DMS114 treated with DMSO at 0.1 percent for 48 hours (cell line): ENCODE measurements at regions not wholly inside any gene's neighbourhood (a gene's known extent, or its start where the extent isn't known, plus 50 kb on each side); places are given as distances from the start of the nearest gene placed in this dataset.

Experiments used
- DNase-seq: peaks from one replicate; lab custom pipeline; 2025; ENCODE audit not compliant: unreplicated experiment; lab: John Stamatoyannopoulos, UW

DNA sequence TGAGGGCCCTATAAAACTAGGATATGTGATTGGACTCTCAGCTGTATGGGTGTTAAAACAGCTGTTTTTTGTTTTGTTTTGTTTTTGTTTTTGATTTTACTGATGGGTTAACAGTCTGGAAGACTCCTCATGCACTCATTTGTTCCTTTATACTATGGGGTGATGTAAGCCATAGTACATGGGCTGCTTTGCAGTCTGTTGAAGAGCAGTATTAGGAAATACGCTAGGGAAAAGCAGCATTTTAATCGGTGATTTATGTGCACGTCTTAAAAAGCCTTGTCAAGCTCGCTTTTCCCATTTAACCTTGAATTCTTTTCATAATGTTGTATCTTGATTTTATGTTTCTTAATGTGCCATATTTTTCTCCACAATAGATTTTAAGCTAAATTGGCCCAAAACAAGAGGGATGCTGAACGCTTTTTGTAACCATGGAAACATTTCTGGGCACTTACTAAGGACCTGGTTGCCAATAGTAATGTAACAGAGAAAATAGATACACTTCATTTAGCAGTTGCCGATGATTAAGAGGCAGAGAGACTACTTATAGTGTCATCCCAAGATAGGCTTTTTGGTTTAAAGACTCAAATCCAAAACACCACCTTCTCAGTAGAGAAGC, 244.0 kb downstream of the SNAPC1 start:
- DNase-seq: no peak

DNA sequence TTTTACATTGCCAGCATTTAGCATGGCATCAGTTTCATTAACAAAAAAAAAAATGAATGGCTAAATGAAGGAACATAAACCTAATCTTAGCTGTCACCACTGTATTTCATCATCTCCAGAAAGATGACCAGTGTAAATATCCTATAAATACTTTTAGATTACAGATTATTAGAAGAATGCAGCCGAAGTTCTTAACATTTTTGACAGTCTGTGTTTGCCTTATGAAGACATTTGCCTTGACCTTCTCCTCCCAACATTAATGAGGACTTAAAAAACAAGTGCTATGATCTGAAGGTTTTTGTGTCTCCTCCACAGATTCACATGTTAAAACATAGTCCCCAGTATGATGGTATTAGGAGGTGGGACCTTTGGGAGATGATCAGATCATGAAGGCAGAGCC, 253.0 kb downstream of the SNAPC1 start:
- DNase-seq: no peak

DNA sequence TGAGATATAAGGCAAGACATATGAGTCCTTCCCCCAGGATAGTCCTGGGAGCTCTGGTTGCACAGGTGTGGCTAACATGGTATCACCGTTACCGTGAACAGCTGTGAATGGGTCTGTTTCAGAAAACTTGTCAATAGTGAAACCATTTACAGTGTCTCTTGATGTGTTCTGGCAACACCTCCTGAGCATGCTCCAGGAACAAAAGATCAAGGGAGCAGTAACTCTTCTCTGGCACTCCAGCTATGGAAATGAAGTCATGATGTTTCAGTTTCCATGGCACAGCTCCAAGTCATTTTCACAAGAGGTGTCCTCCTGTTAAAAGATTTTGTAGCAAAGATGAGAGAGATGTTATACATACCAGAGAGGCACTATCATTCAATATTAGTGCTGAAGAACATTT, 253.7 kb downstream of the SNAPC1 start:
- no peak for DNase-seq

- DNase-seq: no peak
Measured at GRCh38 chr14:62017651-62018230, 255.5 kb downstream of the SNAPC1 start.

DNA sequence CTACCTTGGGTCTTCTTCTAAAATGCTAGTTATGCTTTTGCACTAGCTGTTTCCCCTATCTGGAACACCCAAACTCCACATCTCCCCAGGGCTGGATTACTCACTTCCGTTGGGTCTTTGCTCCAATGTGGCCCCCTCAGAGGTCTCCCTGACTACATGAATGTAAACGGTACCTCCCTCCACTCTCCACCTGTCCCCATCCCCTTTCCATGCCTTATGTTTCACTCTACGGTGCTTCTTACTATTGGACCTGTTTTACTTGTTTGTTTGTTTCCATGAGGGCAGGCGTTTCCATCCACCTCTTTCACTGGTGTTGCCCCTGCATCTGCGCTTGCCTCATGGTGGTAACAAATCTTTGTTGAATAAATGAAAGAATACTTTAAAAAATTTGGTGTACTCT, 256.4 kb downstream of the SNAPC1 start:
- DNase-seq: no peak

DNA sequence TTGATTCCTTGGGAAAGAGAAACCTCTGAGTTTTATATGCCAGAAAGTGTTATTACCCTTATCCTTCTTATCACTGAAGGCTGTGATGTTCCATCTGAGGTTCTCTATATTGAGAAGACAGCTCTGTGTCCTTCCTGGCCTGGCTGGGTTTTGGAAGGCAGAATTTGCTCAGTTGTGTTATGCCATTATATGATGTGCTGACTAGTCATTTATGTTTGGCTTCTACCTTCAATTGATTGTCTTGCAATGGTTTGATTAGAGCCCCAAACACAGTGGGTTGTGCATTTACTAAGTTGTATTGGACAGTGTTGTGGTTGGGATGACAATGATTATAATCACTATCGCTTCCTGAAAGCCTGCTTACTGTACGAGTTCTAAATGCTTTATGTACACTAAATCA, 265.7 kb downstream of the SNAPC1 start:
- DNase-seq: no peak

- DNase-seq: no peak
Measured at GRCh38 chr14:62029569-62029924, 267.3 kb downstream of the SNAPC1 start.

DNA sequence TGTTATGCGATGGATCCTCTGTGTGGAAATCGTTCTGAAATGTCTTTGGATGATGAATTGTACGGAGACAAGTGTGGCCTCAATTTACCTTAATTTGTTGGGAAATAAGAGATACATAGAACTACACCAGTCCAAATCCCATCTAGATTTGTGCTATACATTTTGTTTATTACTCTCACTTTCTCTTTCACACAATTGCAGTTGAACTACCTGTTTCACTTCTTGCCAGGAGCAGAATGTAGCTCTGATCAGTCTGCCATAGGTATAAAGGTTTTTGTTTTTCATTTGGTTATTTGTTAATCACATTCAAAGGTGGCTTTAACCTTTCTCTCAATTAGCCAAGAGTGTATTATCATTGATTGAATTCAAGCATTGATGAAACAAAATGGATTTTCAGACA, 268.2 kb downstream of the SNAPC1 start:
- no peak for DNase-seq

DNA sequence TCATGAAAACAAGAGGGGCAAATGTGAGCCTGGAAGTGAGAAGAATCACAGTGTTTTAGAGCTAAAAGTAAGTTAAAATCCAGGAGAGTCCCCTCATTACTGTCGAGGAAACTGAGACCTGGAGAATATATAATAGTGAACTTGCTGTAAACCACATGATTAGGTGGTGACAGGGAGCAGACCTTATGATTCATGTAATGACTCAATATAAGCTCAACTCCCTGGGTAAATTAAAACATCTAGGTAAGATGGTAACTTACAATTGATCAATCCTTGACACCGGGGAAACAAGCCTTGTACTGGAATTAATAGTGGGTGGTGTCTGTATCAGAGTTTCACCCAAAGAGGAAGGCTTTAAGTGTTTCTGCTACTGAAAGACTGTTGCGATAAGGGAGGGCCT, 269.3 kb downstream of the SNAPC1 start:
- DNase-seq: no peak

- DNase-seq: no peak
Measured at GRCh38 chr14:62053188-62053587, 291.0 kb downstream of the SNAPC1 start.

- no peak for DNase-seq
Measured at GRCh38 chr14:62056789-62057188, 294.6 kb downstream of the SNAPC1 start.

DNA sequence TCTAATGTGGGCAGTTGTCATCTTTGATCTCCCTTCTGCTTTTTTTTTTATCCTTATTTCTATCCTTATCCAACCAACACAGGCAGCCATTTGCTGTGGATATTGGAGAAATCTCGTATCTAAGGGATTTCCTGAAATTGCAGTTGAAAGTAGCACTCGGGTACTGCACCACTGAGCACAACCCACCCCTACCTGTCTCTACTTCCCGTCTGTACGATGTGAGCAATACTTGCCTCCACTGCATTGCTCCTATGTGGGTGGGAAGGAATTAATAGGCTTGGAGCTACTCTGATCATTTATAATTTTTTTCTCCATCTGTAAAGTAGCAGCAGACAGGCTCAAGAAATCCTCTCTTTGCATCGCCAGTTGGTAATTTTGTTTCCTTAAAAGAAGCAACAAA, 300.4 kb downstream of the SNAPC1 start:
- DNase-seq: no peak

- DNase-seq: no peak
Measured at GRCh38 chr14:62064751-62065323, 302.6 kb downstream of the SNAPC1 start.

GRCh38 chr14:62066304-62066703, 304.1 kb downstream of the SNAPC1 start:
- no peak for DNase-seq

GRCh38 chr14:62071039-62071438, 308.8 kb downstream of the SNAPC1 start:
- no peak for DNase-seq

DNA sequence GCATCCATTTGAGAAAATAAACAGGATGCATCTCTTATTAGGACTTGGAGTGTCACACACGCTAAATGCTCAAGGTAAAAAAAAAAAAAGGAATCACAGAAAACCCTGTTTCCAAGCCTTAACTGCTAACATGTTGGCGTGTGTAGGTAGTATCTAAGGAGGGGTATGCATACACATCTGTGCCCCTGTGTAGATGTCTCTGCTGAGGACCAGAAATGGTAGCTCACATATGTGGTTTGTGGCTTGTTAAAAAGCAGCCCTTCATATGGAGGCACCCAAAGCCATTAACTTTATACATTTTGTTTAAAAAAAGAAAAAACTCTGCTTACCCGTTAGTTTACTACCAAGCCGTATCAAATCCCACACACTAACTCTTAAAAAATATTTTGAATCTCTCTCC, 314.1 kb downstream of the SNAPC1 start:
- no peak for DNase-seq

GRCh38 chr14:62076825-62077605, 314.8 kb downstream of the SNAPC1 start:
- no peak for DNase-seq

- DNase-seq: no peak
Measured at GRCh38 chr14:62077676-62078261, 315.5 kb downstream of the SNAPC1 start.

- no peak for DNase-seq
Measured at GRCh38 chr14:62079038-62079437, 316.8 kb downstream of the SNAPC1 start.

- no peak for DNase-seq
Measured at GRCh38 chr14:62081012-62081612, 318.9 kb downstream of the SNAPC1 start.

DNA sequence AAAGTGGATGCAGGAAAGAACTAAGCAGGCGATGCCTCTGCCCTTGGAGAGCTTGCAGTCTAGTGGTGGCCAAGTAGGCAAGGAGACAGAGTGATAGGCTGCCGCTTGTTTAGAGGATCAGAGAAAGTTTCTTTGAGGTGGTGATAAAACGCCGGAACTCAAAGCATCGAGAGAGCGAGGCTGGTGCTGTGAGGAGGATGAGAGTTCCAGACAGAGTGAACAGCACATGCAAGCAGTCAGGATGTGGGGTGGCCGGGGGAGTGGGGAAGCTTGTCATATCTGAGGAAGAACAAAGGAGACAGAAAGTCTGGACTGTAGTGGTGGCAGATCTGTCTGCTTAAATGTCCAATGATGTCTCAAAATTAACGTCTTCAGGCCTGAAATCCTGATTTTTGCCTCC, 319.7 kb downstream of the SNAPC1 start:
- no peak for DNase-seq
